ELR (cell line): ENCODE measurements at regions not wholly inside any gene's neighbourhood (a gene's known extent, or its start where the extent isn't known, plus 50 kb on each side); places are given as distances from the start of the nearest gene placed in this dataset.
"Not testable (repeated sequence)": the region's sequence is repeated elsewhere in the genome, so short reads cannot be mapped to it uniquely, and the experiment has no call there.

ENCODE experiments used
- DNase-seq: peaks from one replicate; pipeline ENCODE4 v3.0.0-alpha.2; 2015; ENCODE audit warnings: low read depth

- DNase-seq: not testable (repeated sequence)
Measured at GRCh38 chr1:95669638-95670037, 435.6 kb downstream of the RWDD3 start.

GRCh38 chr1:95671098-95671497 is 437.1 kb downstream of the RWDD3 start:
- DNase-seq: no peak

GRCh38 chr1:95679262-95679661 is 445.3 kb downstream of the RWDD3 start:
- DNase-seq: peak; percentile 0

DNA sequence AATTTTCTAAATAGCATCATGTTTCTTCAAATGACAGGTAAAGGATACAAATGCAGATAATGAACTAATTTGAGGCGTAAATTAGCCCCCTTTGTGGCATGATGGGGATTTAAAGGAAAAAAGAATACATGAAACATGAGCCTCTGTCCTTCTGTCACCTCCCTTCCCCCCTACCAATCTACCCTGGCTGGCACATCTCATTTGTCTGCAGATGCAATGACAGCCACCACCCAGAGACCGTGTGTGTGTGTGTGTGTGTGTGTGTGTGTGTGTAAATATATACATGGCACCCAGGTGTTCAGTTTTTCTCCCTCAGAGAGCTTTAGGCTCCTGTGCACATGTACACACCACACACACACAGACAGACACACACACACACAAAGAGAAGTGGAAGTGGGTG is 451.1 kb downstream of the RWDD3 start:
- no peak for DNase-seq

DNA sequence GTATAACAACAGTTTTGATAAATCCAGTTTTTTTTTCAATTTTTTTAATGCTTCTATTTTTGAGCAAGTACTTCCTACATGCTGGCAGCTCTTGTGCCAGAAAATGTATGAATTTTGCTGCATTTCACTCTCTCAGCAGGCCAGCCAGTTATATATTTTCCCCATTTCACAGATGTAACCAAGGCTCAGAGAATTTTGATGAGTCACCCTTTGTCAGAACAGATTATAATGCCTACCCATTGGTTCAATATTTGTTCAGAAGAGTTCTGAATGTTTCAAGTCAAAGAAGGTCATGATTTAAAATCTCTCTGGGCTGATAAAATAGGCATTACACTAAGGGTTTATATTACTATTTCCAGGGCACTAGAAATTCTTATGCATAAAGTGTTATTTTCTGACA is 452.2 kb downstream of the RWDD3 start:
- no peak for DNase-seq

DNA sequence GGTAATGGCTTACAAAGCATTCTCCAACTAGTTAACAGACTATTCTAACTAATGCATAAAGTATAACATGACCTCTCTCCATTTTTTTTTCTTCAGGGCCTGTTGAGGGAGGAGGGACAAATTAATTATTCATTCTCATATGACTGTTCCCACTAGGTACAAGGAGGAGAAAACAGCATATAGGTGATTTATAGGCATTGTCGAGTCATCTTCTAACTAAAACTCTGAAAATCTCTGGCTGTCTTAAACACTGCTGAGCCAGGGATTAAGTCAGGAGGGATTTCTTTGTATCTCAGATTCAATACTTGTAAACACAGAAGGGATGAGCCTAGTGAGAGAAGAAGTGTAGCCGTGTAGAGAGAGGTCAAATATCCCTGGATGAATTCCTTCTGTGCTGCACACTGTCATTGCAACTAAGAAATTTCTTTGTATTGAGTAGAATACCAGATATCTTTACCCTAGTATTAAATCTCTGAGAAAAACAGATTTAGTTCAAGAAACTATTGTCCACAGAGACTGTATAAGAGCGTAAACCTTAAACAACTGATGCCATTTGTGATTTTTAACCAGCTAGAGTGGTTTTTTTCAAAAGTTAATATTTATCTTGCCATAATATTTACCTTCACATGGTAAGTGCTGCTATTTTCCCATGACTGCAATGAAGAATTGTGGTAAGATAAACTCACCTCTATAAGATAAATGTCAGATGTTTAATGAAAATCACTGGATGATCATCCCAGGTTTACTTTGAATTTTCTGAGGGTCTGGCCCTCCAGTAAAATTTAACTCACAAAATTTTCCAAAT is 465.3 kb downstream of the RWDD3 start:
- no peak for DNase-seq

- no peak for DNase-seq
Measured at GRCh38 chr1:95701450-95702173, 467.6 kb downstream of the RWDD3 start.

GRCh38 chr1:95703046-95703445 is 469.0 kb downstream of the RWDD3 start:
- DNase-seq: no peak

- no peak for DNase-seq
Measured at GRCh38 chr1:95716097-95716496, 482.1 kb downstream of the RWDD3 start.

GRCh38 chr1:95716550-95716949 is 482.5 kb downstream of the RWDD3 start:
- no peak for DNase-seq

- DNase-seq: no peak
Measured at GRCh38 chr1:95723346-95723745, 489.3 kb downstream of the RWDD3 start.

- DNase-seq: no peak
Measured at GRCh38 chr1:95728841-95729240, 494.8 kb downstream of the RWDD3 start.

- peak; percentile 13 for DNase-seq
Measured at GRCh38 chr1:95730986-95731385, 497.0 kb downstream of the RWDD3 start.

DNA sequence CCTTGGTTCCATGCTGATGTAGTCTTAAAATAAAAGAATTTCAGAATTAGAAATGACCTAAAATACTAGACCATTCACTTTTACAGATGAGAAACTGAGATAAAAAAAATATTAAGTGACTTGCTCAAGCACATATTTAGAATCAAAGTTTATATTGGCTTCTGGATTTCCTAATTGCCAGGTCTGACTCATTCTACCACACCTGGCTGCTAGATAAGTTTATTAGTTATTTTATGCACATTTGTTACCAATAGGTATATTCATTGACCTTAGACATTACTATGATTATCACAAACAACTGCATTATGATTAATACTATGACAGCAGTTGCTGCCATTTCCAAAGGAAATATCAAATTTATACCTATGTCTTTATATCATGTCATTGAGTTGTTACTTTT is 497.5 kb downstream of the RWDD3 start:
- no peak for DNase-seq

- DNase-seq: no peak
Measured at GRCh38 chr1:95733031-95733430, 499.0 kb downstream of the RWDD3 start.

GRCh38 chr1:95733671-95734070 is 499.7 kb downstream of the RWDD3 start:
- DNase-seq: no peak

DNA sequence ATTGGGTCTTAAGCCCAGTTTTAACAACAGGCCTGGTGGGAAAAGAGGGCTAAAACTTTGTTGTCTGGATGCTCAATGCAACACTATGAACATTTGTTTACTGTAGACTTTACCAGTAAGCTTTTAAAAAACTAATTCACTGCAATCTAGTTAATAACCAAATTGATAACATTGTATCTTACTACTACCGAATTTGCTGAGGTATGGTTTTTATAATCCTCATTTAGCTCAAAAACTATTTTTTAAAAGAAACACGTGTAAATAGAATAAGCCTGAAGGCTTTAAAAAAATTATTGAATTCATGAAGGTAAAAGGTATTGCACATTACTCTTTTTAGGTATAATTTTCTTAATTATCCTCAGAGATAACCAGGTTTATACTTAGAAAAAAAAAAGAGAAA is 500.6 kb downstream of the RWDD3 start:
- DNase-seq: no peak

GRCh38 chr1:95742591-95743089 is 508.6 kb downstream of the RWDD3 start:
- peak; percentile 26 for DNase-seq

GRCh38 chr1:95744731-95745130 is 510.7 kb downstream of the RWDD3 start:
- no peak for DNase-seq

DNA sequence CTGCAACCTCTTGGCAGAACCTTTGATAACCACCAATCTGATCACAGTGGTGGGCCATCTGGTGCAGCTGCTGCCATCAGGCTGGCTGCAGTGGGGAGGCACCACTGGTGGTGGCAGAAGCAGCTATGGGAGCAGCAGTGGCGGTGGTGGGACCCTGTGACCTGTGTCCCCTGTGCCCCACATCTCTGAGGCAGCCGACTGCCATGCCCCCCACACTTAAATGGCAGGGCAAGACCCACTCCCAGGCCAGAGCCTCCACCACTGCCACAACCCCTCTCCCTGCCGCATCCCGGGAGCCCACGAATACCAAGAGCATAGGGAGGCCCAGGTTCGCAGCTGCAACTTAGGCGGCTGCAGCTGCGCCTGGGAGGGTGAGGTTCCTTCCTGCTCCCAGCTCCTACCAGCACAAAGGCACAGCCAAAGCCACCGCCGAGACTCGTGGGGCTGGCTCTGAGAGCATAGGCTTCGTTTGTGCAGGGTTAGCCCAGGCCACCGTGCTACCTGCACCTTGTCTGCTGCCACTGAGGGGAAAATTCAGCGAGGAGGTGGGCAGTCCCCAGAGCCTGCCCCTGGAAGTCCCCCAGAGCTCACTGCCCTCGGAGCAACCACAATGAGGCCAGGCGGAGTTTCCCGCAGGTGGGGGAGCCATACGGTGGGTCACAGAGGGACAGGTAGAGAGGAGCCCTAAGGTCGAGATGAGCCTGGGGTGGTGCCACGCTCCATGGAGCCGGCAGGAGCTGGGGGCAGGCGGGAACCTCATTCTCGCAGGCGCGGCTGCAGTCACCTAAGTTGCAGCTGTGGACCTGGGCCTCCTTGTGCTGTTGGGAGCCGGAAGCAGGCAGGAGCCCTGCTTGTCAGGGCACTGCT is 518.7 kb downstream of the RWDD3 start:
- no peak for DNase-seq

DNA sequence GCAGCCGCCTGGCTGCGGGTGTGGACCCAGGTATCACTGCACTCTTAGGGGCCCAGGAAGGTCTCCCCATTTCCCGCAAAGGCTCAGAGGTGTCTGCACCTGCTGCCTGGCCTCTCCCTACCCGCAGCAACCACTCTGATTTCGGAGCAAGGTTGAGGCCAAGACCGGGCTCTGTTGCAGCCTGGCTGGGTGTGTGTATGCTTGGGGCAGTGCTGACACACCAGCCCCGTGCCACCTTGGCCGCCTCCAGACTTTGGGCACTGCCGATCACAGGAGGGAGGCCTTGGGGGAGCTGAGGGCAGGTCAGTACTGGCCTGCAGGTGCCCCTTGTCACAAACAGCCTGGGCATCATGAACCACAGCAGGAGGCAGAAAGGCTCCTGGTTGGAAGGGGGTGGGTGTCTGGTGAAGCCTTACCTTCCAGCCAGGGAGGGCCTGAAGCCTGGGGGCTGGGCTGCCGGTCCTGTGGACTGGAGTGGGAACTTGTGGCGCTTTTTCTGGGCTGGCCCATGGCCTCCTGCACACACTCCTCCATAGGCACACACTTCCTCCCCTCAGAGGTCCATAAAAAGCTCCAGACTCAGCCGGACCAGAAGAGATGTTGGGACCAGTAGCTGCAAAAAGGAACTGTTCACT is 519.5 kb downstream of the RWDD3 start:
- DNase-seq: no peak

- no peak for DNase-seq
Measured at GRCh38 chr1:95754412-95754811, 520.4 kb downstream of the RWDD3 start.
